Mucosa of rectum (tissue), 2 donors: ENCODE measurements at regions not wholly inside any gene's neighbourhood (a gene's known extent, or its start where the extent isn't known, plus 50 kb on each side); places are given as distances from the start of the nearest gene placed in this dataset.

Experiments used
- H3K27ac ChIP-seq, 2 donors: one replicate each; pipeline ENCODE4 v1.7.0; 2013; ENCODE audit warnings: inconsistent platforms in 2 of 2, low read depth in 2 of 2, low read length in 2 of 2
- H3K27me3 ChIP-seq, 2 donors: one replicate each; pipeline ENCODE4 v1.7.0; 2013; ENCODE audit warnings: low read length in 2 of 2; ENCODE audit not compliant: control insufficient read depth in 2 of 2, insufficient read depth in 2 of 2
- H3K36me3 ChIP-seq, 2 donors: one replicate each; pipeline ENCODE4 v1.7.0; 2013; ENCODE audit warnings: low read length in 2 of 2; ENCODE audit not compliant: control insufficient read depth in 2 of 2, insufficient read depth in 2 of 2
- H3K4me1 ChIP-seq, 2 donors: one replicate each; pipeline ENCODE4 v1.7.0; 2013; ENCODE audit warnings: low read length in 2 of 2, mild to moderate bottlenecking in 1 of 2; ENCODE audit not compliant: control insufficient read depth in 2 of 2, insufficient read depth in 2 of 2
- H3K4me3 ChIP-seq, 2 donors: one replicate each; pipeline ENCODE4 v1.7.0; 2013; ENCODE audit warnings: low read length in 2 of 2
- H3K9ac ChIP-seq, 2 donors: one replicate each; pipeline ENCODE4 v1.7.0; 2013; ENCODE audit warnings: low read length in 2 of 2, low read depth in 1 of 2, mild to moderate bottlenecking in 1 of 2
- H3K9me3 ChIP-seq, 2 donors: one replicate each; pipeline ENCODE4 v1.7.0; 2013; ENCODE audit warnings: low read length in 2 of 2; ENCODE audit not compliant: control insufficient read depth in 2 of 2
- donor health status: healthy.
- donor health status: Normal muscosa, but diverticular disease.

DNA sequence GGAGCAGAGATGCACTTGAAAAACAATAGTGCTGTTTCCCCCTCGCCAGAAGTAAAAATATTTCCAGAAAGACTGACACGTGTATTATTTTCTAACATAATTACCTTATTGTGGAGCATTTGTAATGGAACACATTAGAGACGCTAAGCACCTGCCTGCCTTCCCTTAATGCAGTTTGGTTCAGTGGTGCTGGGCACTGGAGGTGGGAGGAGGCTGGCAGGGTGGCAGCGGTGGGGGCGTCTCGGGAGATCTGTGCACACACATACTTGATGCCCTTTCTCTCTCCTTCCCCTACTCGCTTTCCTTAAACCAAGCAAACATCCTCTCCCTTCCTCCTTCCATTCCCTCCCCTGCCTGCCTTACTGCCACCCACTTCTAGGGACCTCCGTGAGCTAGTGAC is 156.6 kb upstream of the SDK2 start:
- H3K4me1 ChIP-seq = peaks cover 0 to 19% of the 10 kb centered on the region in 2 donors
- no peaks in the 10 kb centered on the region for H3K36me3 ChIP-seq
- no peak overlapping the region for H3K27ac ChIP-seq
- H3K27me3 ChIP-seq = peaks cover 2 to 3% of the 10 kb centered on the region in 2 donors
- no peak overlapping the region for H3K9ac ChIP-seq
- H3K9me3 ChIP-seq = peaks cover 0 to 3% of the 10 kb centered on the region in 2 donors
- H3K4me3 ChIP-seq = no peak overlapping the region

DNA sequence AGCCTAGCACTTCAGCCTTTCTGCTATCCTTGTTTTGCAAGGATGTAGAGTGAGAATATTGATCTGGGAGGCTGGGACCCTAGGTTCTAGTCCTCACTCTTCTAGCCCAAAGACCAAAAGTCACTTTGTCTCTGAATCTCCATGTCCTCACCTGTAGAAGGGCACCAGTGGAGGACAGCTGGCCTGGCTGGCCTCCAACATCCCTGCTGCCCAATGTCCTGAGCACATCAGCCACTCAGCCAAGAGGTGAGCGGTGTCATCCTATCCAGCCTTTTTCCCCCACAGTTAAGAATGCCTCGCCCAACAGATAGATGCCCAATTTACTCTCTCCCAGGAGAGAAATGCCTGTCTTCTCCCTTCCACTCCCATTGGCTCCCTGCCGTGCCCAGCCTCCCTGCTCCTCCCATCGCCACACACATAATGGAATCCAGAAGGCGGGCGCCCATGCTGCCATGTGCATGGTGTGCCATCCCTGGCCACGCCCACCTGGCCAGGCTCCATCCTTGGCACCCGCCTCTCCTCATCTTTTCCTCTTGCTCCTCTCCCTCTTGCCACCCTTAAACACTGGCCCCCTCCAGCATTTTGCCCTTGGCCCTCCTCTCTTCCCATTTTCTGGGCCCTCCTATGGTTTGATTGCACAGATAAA is 157.3 kb upstream of the SDK2 start:
- H3K36me3 ChIP-seq = no peaks in the 10 kb centered on the region
- H3K9ac ChIP-seq = no peak overlapping the region
- H3K27ac ChIP-seq = no peak overlapping the region
- H3K4me1 ChIP-seq = peaks cover 0 to 19% of the 10 kb centered on the region in 2 donors
- H3K27me3 ChIP-seq = peaks cover 2 to 3% of the 10 kb centered on the region in 2 donors
- peaks cover 0 to 3% of the 10 kb centered on the region in 2 donors for H3K9me3 ChIP-seq
- no peak overlapping the region for H3K4me3 ChIP-seq

DNA sequence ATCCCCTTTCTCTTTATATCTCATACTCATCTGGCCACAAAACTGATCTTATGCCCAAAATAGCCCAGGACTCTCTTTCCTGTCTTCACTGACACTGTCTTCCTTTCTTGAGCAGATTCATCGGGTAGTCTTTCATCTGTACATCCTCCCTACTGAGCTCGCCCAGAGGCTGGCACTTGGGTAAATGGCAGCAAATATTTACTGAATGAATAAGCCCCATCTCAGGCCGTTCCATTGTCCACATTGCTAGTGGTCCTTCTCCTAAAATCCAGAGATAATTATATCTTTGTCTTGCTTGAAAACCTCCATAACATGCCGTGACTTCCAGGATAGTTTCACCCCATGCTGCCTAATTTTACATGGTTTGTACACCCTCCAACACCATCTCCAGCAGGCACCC is 158.1 kb upstream of the SDK2 start:
- peaks cover 0 to 19% of the 10 kb centered on the region in 2 donors for H3K4me1 ChIP-seq
- peaks cover 2 to 3% of the 10 kb centered on the region in 2 donors for H3K27me3 ChIP-seq
- H3K9me3 ChIP-seq = peaks cover 0 to 3% of the 10 kb centered on the region in 2 donors
- H3K27ac ChIP-seq = no peak overlapping the region
- no peak overlapping the region for H3K9ac ChIP-seq
- no peak overlapping the region for H3K4me3 ChIP-seq
- no peaks in the 10 kb centered on the region for H3K36me3 ChIP-seq

DNA sequence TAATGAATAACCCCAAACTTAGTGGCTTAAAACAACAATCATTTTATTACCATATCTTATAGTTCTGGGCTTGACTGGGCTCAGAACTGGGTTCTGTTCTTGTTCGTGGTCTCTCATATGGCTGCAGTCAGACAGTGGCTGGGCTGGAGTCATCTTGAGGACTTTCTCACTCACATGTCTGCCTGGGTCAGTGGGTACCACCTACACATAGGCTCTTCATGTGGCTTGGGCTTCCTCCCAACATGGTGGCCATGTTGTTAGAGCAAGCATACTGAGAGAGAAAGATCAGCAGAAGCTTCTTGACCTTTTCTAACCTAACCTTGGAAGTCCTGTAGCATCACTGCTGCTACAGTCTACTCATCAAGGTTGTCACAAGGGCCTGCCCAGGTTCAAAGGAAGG is 158.6 kb upstream of the SDK2 start:
- H3K36me3 ChIP-seq = no peaks in the 10 kb centered on the region
- peaks cover 0 to 14% of the 10 kb centered on the region in 2 donors for H3K4me1 ChIP-seq

DNA sequence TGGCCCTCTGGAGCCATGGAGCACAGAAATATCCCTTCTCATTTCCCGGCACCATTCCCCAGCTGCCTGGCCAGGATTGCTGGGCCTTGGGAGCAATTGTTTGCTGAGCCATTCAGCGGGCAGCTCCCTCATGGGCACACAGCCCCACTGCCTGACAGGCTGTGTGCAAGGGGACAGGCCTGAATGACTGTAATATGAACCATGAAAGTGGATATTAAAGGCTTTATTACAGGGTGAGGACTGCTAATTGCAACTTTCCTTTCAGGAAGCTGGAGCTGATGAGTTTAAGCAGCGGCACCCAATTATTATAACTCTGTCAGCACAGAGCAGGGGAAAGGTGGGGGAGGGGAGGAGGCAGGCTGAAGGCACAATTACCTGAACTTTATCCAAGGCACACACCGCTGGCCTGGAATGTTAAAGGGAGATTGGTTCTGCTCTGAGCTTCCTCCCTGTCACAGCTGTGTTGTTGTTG is 159.8 kb upstream of the SDK2 start:
- H3K9ac ChIP-seq = no peak overlapping the region
- no peaks in the 10 kb centered on the region for H3K36me3 ChIP-seq
- peaks cover 0 to 3% of the 10 kb centered on the region in 2 donors for H3K9me3 ChIP-seq
- no peak overlapping the region for H3K27ac ChIP-seq
- H3K4me1 ChIP-seq = peaks cover 0 to 8% of the 10 kb centered on the region in 2 donors
- H3K27me3 ChIP-seq = peaks cover 2 to 3% of the 10 kb centered on the region in 2 donors
- H3K4me3 ChIP-seq = no peak overlapping the region

More for the DNA sequence above, 158.6 kb upstream of the SDK2 start:
- Histone ChIP-seq H3K9ac (no peak overlapping the region), H3K9me3 (peaks cover 0 to 3% of the 10 kb centered on the region in 2 donors), H3K4me3 (no peak overlapping the region), H3K27me3 (peaks cover 2 to 3% of the 10 kb centered on the region in 2 donors), H3K27ac (no peak overlapping the region)

DNA sequence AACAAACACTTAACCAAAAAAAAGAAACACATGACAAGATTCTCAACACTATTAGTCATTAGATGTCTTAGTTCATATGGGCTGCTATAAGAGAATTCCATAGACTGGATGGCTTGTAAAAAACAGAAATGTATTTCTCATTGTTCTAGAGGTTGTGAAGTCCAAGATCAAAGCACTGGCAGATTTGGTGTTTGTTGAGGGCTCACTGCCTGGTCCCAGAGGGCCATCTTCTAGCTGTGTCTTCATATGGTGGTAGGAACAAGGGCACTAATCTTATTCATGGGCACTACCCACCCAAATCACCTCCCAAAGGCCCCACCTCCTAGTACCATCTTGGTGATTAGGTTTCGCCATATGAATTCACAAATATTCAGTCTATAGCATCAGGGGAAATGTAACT is 162.5 kb upstream of the SDK2 start:
- H3K4me3 ChIP-seq = no peak overlapping the region
- H3K27me3 ChIP-seq = peaks cover 2 to 3% of the 10 kb centered on the region in 2 donors
- H3K36me3 ChIP-seq = no peaks in the 10 kb centered on the region
- H3K9ac ChIP-seq = no peak overlapping the region
- no peak overlapping the region for H3K27ac ChIP-seq
- H3K4me1 ChIP-seq = peaks cover 0 to 8% of the 10 kb centered on the region in 2 donors
- H3K9me3 ChIP-seq = peaks cover 0 to 3% of the 10 kb centered on the region in 2 donors

DNA sequence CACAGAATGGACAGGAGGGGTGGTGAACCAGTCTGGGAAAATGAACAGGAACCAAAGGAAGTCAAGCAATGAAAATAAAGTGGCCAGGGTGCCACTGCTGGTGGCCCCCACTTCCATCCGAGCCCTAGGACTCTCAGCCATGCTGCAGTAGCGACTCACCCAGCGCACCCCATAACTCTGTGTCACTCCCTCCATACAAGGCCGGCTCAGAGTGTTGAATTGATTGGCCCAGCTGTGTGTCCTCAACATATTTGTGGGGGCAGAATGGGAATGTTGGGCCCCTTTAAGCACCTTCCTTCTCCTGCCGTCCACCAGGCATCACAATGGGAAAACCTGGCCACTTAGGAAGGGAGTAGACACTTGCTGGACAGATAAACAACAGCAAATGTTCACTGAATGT is 169.0 kb upstream of the SDK2 start:
- Histone ChIP-seq H3K9ac (no peak overlapping the region), H3K9me3 (no peaks in the 10 kb centered on the region), H3K27ac (no peak overlapping the region), H3K4me1 (no peaks in the 10 kb centered on the region), H3K27me3 (no peaks in the 10 kb centered on the region), H3K36me3 (no peaks in the 10 kb centered on the region), H3K4me3 (no peak overlapping the region)

DNA sequence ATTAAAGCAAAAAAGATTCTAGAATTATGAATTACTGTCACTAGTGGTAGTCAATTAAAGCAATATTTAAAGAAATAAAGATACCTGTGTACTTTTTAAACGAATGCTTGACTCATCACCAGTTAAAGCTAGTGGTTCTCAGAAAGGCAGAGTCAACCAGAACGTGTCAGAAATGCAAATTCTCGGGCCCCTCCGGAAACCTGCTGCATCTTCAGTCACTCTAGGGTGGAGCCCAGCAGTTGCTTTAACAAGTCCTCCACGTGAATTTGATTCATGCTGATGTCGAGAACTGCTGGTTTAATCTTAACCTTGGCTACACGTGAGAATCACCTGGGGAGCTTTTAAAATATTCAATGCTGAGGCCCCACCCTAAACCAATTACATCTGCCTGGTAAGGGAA is 169.8 kb upstream of the SDK2 start:
- Histone ChIP-seq H3K9me3 (no peaks in the 10 kb centered on the region), H3K36me3 (no peaks in the 10 kb centered on the region), H3K4me3 (no peak overlapping the region), H3K4me1 (no peaks in the 10 kb centered on the region), H3K27me3 (no peaks in the 10 kb centered on the region), H3K27ac (no peak overlapping the region), H3K9ac (no peak overlapping the region)

DNA sequence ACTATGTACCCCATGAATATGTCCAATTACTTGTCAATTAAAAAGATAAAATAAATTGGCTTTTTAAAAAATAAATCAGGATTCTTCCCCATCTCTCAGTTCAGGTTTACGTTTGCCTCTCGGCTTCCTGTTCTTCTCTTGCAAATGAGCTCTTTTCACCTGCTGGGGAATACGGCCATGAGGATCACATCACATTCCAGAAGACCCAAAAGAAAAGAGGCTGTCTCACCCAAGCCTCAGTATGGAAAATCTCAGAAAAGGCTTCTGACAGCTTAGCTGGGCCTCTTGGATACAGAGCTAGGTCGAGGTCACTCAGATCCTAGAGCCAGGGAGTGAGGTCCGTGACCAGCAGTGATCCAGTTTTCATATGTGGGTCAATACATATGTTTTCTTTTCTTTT is 171.2 kb upstream of the SDK2 start:
- Histone ChIP-seq H3K36me3 (no peaks in the 10 kb centered on the region), H3K9me3 (no peaks in the 10 kb centered on the region), H3K9ac (no peak overlapping the region), H3K4me1 (no peaks in the 10 kb centered on the region), H3K4me3 (no peak overlapping the region), H3K27ac (no peak overlapping the region), H3K27me3 (no peaks in the 10 kb centered on the region)

DNA sequence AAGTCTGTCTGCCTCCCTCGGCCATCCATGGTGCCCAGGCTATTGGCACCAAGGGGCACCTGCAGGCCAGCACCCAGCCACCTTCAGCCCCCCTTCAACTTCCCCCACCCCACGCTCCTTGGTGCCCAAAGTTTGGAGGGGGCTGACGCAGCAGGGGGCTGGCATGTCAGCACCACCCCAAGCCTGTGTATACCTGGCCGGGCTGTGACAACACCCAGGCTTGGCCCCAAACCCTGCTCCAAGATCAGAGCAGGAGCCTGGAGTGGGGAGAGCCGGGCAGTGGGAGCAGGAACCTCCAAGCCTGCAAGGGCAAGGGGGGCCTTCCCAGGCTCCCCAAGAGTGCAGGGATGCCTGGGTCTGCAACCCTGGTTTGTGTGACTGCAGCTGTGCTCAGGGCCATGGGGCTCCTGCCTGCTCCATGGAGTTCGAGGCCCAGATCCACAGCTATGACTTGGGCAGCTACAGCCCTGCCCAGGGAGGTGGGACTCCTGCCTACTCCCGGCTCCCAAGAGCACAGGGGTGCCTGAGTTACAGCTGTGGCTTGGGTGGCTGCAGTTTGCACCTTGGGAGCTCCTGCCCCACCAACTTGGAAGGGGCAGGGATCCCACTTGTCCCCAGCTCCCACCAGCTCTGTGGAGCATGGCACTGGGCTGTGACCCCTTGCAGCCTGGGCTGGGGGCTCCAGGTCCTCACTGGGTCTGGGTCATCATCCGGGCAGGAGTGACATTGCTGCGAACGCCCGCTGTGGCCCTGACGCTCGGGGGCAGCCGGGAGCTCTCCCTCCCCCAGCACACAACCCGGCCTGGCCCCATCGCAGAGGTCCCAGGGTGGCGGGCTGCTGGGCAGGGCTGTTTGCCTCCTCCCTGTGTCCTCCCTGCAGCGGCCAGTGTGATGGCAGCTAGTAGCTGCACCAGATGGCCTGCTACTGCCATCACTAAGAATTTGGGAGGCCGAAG is 175.5 kb upstream of the SDK2 start:
- Histone ChIP-seq H3K36me3 (no peaks in the 10 kb centered on the region), H3K27ac (no peak overlapping the region), H3K4me3 (no peak overlapping the region), H3K9ac (no peak overlapping the region), H3K9me3 (no peaks in the 10 kb centered on the region), H3K4me1 (no peaks in the 10 kb centered on the region), H3K27me3 (peaks cover 0 to 1% of the 10 kb centered on the region in 2 donors)
